MM.1S (cell line): ENCODE measurements at regions not wholly inside any gene's neighbourhood (a gene's known extent, or its start where the extent isn't known, plus 50 kb on each side); places are given as distances from the start of the nearest gene placed in this dataset.

Source experiments
- DNase-seq: peaks from one replicate; pipeline ENCODE4 v3.0.0-alpha.2; 2015
- H2AFZ ChIP-seq: fragments of 300-600 bp; sonication (generic); 2 replicates; pipeline ENCODE4 v1.6.0; 2016; ENCODE audit warnings: antibody characterized with exemption, low read length
- H3F3A ChIP-seq: fragments of 300-600 bp; sonication (generic); 2 replicates; pipeline ENCODE4 v1.6.1; 2016; ENCODE audit warnings: mild to moderate bottlenecking, antibody characterized with exemption, low read length, moderate library complexity, mixed read lengths; ENCODE audit not compliant: insufficient read depth
- H3K27ac ChIP-seq: fragments of 300-600 bp; sonication (generic); 2 replicates; pipeline ENCODE4 v1.5.1; 2016; ENCODE audit warnings: mild to moderate bottlenecking, low read length
- H3K27me3 ChIP-seq: fragments of 300-600 bp; sonication (generic); replicated peaks from 2 replicates; pipeline ENCODE4 v1.6.0; 2016; ENCODE audit warnings: low read length; ENCODE audit not compliant: insufficient read depth
- H3K36me3 ChIP-seq: fragments of 300-600 bp; sonication (generic); replicated peaks from 2 replicates; pipeline ENCODE4 v1.6.1; 2016; ENCODE audit warnings: mild to moderate bottlenecking, low read length, mixed read lengths; ENCODE audit not compliant: insufficient read depth
- H3K4me1 ChIP-seq: fragments of 300-600 bp; sonication (generic); 2 replicates; pipeline ENCODE4 v1.6.1; 2016; ENCODE audit warnings: low read length, mixed read lengths
- H3K4me2 ChIP-seq: fragments of 300-600 bp; sonication (generic); 2 replicates; pipeline ENCODE4 v1.6.0; 2016; ENCODE audit warnings: low read depth, low read length
- H3K4me3 ChIP-seq: fragments of 300-600 bp; sonication (generic); 2 replicates; pipeline ENCODE4 v1.5.1; 2016; ENCODE audit warnings: low read length, mixed read lengths
- H3K79me2 ChIP-seq: fragments of 300-600 bp; sonication (generic); 2 replicates; pipeline ENCODE4 v1.6.1; 2016; ENCODE audit warnings: mixed run types, low read length, mixed read lengths
- H3K9ac ChIP-seq: fragments of 300-600 bp; sonication (generic); 2 replicates; pipeline ENCODE4 v1.6.1; 2016; ENCODE audit warnings: low read length, mixed read lengths
- H3K9me2 ChIP-seq: fragments of 300-600 bp; sonication (generic); replicated peaks from 2 replicates; pipeline ENCODE4 v1.6.1; 2016; ENCODE audit warnings: mild to moderate bottlenecking, low read length, mixed read lengths; ENCODE audit not compliant: insufficient read depth
- H3K9me3 ChIP-seq: fragments of 300-600 bp; sonication (generic); replicated peaks from 2 replicates; pipeline ENCODE4 v1.6.1; 2016; ENCODE audit warnings: mild to moderate bottlenecking, low read length, mixed read lengths; ENCODE audit not compliant: insufficient read depth
- H4K20me1 ChIP-seq: fragments of 300-600 bp; sonication (generic); 2 replicates; pipeline ENCODE4 v1.6.1; 2016; ENCODE audit warnings: mild to moderate bottlenecking, low read length, moderate library complexity, mixed read lengths; ENCODE audit not compliant: insufficient read depth
- CTCF ChIP-seq: fragments of 300-600 bp; sonication (generic); IDR thresholded peaks from 2 replicates; pipeline ENCODE4 v1.5.1; 2016; ENCODE audit warnings: antibody characterized with exemption, low read length, mixed read lengths
- EZH2 ChIP-seq: fragments of 300-600 bp; sonication (generic); optimal IDR thresholded peaks from 2 replicates; pipeline ENCODE3; 2017; ENCODE audit warnings: low read depth, mild to moderate bottlenecking, antibody characterized with exemption, low read length, mixed read lengths
- EZH2phosphoT487 ChIP-seq: fragments of 300-600 bp; sonication (generic); IDR thresholded peaks from 2 replicates; pipeline ENCODE4 v1.6.1; 2018; ENCODE audit warnings: antibody characterized with exemption, low read length

GRCh38 chr3:110894574-110894973 is 177.0 kb upstream of the NECTIN3 start:
- H3K27me3 ChIP-seq, result no peaks in the 10 kb centered on the region
- H3K36me3 ChIP-seq, result no peaks in the 10 kb centered on the region
- no peak for TF ChIP-seq EZH2phosphoT487
- no peak for TF ChIP-seq EZH2
- TF ChIP-seq CTCF, result no peak
- H4K20me1 ChIP-seq, result no peaks in the 10 kb centered on the region
- H3K9ac ChIP-seq, result no peak overlapping the region
- no peaks in the 10 kb centered on the region for H3K79me2 ChIP-seq
- H2AFZ ChIP-seq, result no peak overlapping the region
- no peaks in the 10 kb centered on the region for H3F3A ChIP-seq
- H3K4me3 ChIP-seq, result no peak overlapping the region
- no peaks in the 10 kb centered on the region for H3K4me1 ChIP-seq
- DNase-seq, result no peak
- no peaks in the 10 kb centered on the region for H3K9me2 ChIP-seq
- no peaks in the 10 kb centered on the region for H3K9me3 ChIP-seq
- H3K4me2 ChIP-seq, result no peak overlapping the region
- no peak overlapping the region for H3K27ac ChIP-seq

GRCh38 chr3:110895054-110895453 is 176.6 kb upstream of the NECTIN3 start:
- no peak for TF ChIP-seq EZH2phosphoT487
- no peak for TF ChIP-seq CTCF
- no peak for TF ChIP-seq EZH2
- no peaks in the 10 kb centered on the region for H4K20me1 ChIP-seq
- H3K4me2 ChIP-seq, result no peak overlapping the region
- H3K79me2 ChIP-seq, result no peaks in the 10 kb centered on the region
- no peaks in the 10 kb centered on the region for H3K4me1 ChIP-seq
- no peaks in the 10 kb centered on the region for H3K27me3 ChIP-seq
- H3K4me3 ChIP-seq, result no peak overlapping the region
- no peaks in the 10 kb centered on the region for H3K9me2 ChIP-seq
- no peaks in the 10 kb centered on the region for H3K36me3 ChIP-seq
- DNase-seq, result no peak
- H3K9ac ChIP-seq, result no peak overlapping the region
- no peaks in the 10 kb centered on the region for H3K9me3 ChIP-seq
- H3F3A ChIP-seq, result no peaks in the 10 kb centered on the region
- H3K27ac ChIP-seq, result no peak overlapping the region
- H2AFZ ChIP-seq, result no peak overlapping the region

GRCh38 chr3:110897046-110897445 is 174.6 kb upstream of the NECTIN3 start:
- H3F3A ChIP-seq, result no peaks in the 10 kb centered on the region
- no peaks in the 10 kb centered on the region for H4K20me1 ChIP-seq
- H3K36me3 ChIP-seq, result no peaks in the 10 kb centered on the region
- 0 out of 2 replicates have a peak, but pooled peaks cover 2% of the 10 kb centered on the region for H3K4me1 ChIP-seq
- DNase-seq, result no peak
- no peak overlapping the region for H3K4me3 ChIP-seq
- no peak overlapping the region for H3K9ac ChIP-seq
- no peak overlapping the region for H3K27ac ChIP-seq
- TF ChIP-seq EZH2 (no peak), CTCF (no peak)
- no peaks in the 10 kb centered on the region for H3K79me2 ChIP-seq
- H2AFZ ChIP-seq, result no peak overlapping the region
- no peak overlapping the region for H3K4me2 ChIP-seq
- no peaks in the 10 kb centered on the region for H3K27me3 ChIP-seq
- no peaks in the 10 kb centered on the region for H3K9me3 ChIP-seq
- H3K9me2 ChIP-seq, result no peaks in the 10 kb centered on the region
